Activated naive CD8-positive, alpha-beta T cell treated with anti-CD3 and anti-CD28 coated beads, Interleukin-2, amount 10 ng/mL, durations not matched to agents 7 days and 5 days (primary cell): ENCODE measurements at regions not wholly inside any gene's neighbourhood (a gene's known extent, or its start where the extent isn't known, plus 50 kb on each side); places are given as distances from the start of the nearest gene placed in this dataset.
"Not testable (repeated sequence)": the region's sequence is repeated elsewhere in the genome, so short reads cannot be mapped to it uniquely, and the experiment has no call there.

ENCODE experiments used
- ATAC-seq: fragments of 150-1000 bp; cut with Tn5 transposase; one replicate; pipeline ENCODE4 v1.10.0; 2021; ENCODE audit warnings: low read depth, moderate library complexity
- POLR2A ChIA-PET: fragments of 350-600 bp; sonication (Branson Sonifier 250); formaldehyde crosslinking; loops from one replicate; lab custom pipeline; 2021; ENCODE audit warnings: antibody characterized with exemption; lab: Charles Lee
- DNase-seq: peaks from one replicate; pipeline ENCODE4 v3.0.0; 2021
- H3K27ac Mint-ChIP-seq: one replicate; pipeline ENCODE4 v1.8.0; 2022; ENCODE audit warnings: mild to moderate bottlenecking, mixed read lengths
- H3K27me3 Mint-ChIP-seq: one replicate; pipeline ENCODE4 v1.8.0; 2022; ENCODE audit warnings: mild to moderate bottlenecking, moderate library complexity, mixed read lengths
- H3K36me3 Mint-ChIP-seq: one replicate; pipeline ENCODE4 v1.8.0; 2021; ENCODE audit warnings: mild to moderate bottlenecking, mixed read lengths
- H3K4me1 Mint-ChIP-seq: one replicate; pipeline ENCODE4 v1.8.0; 2021; ENCODE audit warnings: mixed read lengths
- H3K4me3 Mint-ChIP-seq: one replicate; pipeline ENCODE4 v1.8.0; 2022; ENCODE audit warnings: mild to moderate bottlenecking, moderate library complexity, mixed read lengths
- H3K9me3 Mint-ChIP-seq: one replicate; pipeline ENCODE4 v1.8.0; 2021; ENCODE audit warnings: mixed read lengths

- DNase-seq, result no peak
- no peak overlapping the region for H3K27ac Mint-ChIP-seq
- POLR2A ChIA-PET, result no interaction called here
- peaks cover 14% of the 10 kb centered on the region for H3K27me3 Mint-ChIP-seq
- no peaks in the 10 kb centered on the region for H3K9me3 Mint-ChIP-seq
- H3K36me3 Mint-ChIP-seq, result no peaks in the 10 kb centered on the region
- peaks cover 2% of the 10 kb centered on the region for H3K4me1 Mint-ChIP-seq
- H3K4me3 Mint-ChIP-seq, result no peak overlapping the region
- no peak for ATAC-seq
Observed at GRCh38 chr22:48628891-48629543, 1198.7 kb downstream of the BRD1 start.

DNA sequence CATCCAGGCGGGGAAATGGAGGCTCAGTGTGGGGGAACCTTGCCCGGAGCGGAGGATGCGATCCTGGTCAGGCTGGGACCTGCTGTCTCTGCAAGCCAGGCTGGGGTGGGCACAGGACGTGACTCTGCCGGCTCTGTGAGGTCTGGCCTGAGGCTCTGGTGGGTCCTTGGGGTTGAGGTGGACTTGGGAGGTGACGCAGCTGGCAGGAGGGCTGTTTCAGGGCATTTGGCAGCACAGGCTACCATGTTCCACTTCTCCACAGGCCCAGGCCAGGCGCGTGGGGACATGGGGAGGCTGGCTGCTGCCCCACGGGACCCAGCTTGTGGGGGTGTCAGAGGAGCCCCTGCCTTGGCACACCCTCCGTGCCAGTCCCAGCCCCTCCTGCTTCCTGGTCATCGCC, 1199.7 kb downstream of the BRD1 start:
- Mint-ChIP-seq H3K27ac (no peak overlapping the region), H3K27me3 (peaks cover 14% of the 10 kb centered on the region), H3K9me3 (no peaks in the 10 kb centered on the region), H3K4me1 (peaks cover 2% of the 10 kb centered on the region), H3K36me3 (no peaks in the 10 kb centered on the region), H3K4me3 (no peak overlapping the region)
- DNase-seq (no peak), ATAC-seq (no peak)
- POLR2A ChIA-PET, result no interaction called here

DNA sequence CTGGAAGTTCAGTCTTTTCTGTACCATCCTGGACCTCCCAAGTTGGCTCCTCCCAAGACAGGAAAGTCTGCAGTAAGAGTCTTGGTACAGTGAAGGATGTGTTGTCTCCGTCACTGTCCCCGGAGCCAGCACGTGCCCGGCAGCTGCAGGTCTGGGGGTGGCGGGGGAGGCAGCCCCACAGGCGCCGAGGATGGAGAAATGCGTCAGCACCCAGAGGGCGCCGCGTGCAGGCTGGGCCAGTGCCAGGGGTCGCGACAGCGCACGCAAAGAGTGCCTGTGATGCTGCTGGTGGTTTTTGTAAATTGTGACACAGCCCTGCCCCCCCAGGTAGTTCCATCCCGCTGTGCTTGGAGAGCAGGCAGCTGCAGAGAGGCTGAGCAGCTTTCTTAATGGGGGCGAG, 1200.5 kb downstream of the BRD1 start:
- Mint-ChIP-seq H3K4me3 (no peak overlapping the region), H3K27me3 (peaks cover 14% of the 10 kb centered on the region), H3K4me1 (peaks cover 2% of the 10 kb centered on the region), H3K9me3 (no peaks in the 10 kb centered on the region), H3K36me3 (no peaks in the 10 kb centered on the region), H3K27ac (no peak overlapping the region)
- POLR2A ChIA-PET, result no interaction called here
- DNase-seq (no peak), ATAC-seq (no peak)

GRCh38 chr22:48624401-48624800, 1203.3 kb downstream of the BRD1 start:
- peaks cover 14% of the 10 kb centered on the region for H3K27me3 Mint-ChIP-seq
- peaks cover 2% of the 10 kb centered on the region for H3K4me1 Mint-ChIP-seq
- POLR2A ChIA-PET, result no interaction called here

GRCh38 chr22:48622891-48623545, 1204.7 kb downstream of the BRD1 start:
- Mint-ChIP-seq H3K27ac (no peak overlapping the region), H3K27me3 (peaks cover 14% of the 10 kb centered on the region), H3K4me1 (peaks cover 2% of the 10 kb centered on the region), H3K36me3 (no peaks in the 10 kb centered on the region), H3K9me3 (no peaks in the 10 kb centered on the region), H3K4me3 (no peak overlapping the region)
- DNase-seq, result no peak
- ATAC-seq, result no peak
- POLR2A ChIA-PET, result no interaction called here

More at GRCh38 chr22:48624401-48624800, 1203.3 kb downstream of the BRD1 start:
- H3K27ac Mint-ChIP-seq, result no peak overlapping the region
- ATAC-seq, result no peak
- no peaks in the 10 kb centered on the region for H3K9me3 Mint-ChIP-seq
- no peak overlapping the region for H3K4me3 Mint-ChIP-seq
- no peaks in the 10 kb centered on the region for H3K36me3 Mint-ChIP-seq
- no peak for DNase-seq

DNA sequence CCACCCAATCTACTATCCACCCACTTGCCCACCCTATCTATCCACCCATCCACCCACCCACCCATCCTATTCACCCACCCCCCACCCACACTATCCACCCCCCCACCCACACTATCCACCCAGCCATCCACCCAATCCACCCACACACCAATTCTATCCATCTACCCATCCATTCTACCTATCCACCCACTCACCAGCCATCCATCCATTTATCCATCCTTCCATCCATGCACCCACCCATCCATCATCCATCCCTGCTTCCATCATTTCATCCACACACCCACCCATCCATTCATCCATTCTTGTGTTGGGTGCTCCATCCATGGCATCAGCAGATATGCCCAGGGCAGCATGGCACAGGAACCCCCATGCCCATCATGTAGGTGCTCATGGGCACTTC, 1206.6 kb downstream of the BRD1 start:
- no peaks in the 10 kb centered on the region for H3K9me3 Mint-ChIP-seq
- POLR2A ChIA-PET, result no interaction called here
- H3K27me3 Mint-ChIP-seq, result peaks cover 5% of the 10 kb centered on the region
- ATAC-seq (no peak), DNase-seq (no peak)
- H3K4me3 Mint-ChIP-seq, result no peak overlapping the region
- no peaks in the 10 kb centered on the region for H3K36me3 Mint-ChIP-seq
- H3K4me1 Mint-ChIP-seq, result no peaks in the 10 kb centered on the region
- no peak overlapping the region for H3K27ac Mint-ChIP-seq

DNA sequence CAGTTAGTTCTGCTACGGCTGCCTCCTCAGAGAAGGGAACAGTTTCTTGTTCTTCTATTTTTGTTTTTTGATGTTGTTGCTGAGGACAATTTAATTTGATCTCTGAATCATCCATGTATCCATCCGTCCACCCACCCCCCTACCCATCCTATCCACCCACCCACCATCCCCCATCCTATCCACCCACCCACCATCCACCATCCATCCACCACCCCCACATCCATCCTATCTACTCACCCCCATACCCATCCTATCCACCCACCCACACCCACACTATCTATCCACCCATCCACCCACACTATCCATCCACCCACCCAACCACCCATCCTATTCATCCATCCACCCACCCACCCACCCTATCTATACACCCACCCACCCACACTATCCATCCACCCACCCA, 1207.2 kb downstream of the BRD1 start:
- H3K9me3 Mint-ChIP-seq, ATAC-seq, H3K27me3 Mint-ChIP-seq, H3K27ac Mint-ChIP-seq, POLR2A ChIA-PET, DNase-seq, H3K4me1 Mint-ChIP-seq, H3K36me3 Mint-ChIP-seq, H3K4me3 Mint-ChIP-seq: not testable (repeated sequence)

DNA sequence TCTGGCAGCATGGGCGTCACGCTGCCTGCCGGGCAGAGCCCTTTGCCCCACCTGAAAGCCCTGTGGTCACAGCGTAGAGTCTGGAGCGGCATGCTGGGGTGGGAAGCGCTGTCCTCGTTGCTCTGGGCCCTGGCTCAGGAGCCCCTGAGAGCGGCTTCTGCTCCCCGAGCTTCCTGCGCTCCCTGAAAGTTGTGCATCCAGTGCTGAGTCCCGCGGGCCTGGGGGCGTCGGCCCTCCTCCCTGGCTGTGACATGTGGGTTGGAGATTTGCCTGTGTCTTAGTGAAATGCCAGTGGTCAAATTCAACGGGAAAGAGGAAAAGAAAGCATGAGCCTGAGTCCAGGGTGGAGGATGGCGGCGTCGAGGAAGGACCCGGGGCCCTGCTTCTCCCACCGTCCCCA, 1208.0 kb downstream of the BRD1 start:
- ATAC-seq (no peak), DNase-seq (no peak)
- Mint-ChIP-seq H3K27me3 (no peaks in the 10 kb centered on the region), H3K36me3 (no peaks in the 10 kb centered on the region), H3K4me3 (no peak overlapping the region), H3K4me1 (no peaks in the 10 kb centered on the region), H3K27ac (no peak overlapping the region), H3K9me3 (no peaks in the 10 kb centered on the region)
- POLR2A ChIA-PET, result no interaction called here

DNA sequence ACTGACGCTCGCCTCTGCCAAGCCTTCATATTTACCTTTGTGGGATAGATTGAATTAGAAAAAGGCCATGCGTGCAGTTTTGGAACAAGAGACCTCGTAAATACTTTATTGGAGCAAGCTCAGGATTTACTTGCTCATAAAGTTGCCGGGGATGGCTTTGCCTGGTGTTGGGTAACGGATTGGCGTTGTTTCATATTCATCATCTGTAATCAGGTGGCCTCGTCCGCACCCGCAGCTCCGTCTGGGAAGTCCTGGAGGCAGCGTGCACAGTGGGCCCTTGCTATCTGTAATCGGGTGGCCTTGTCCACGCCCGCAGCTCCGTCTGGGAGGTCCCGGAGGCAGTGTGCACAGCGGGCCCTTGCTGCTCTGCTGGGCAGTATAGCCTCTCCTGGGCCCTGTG, 1209.3 kb downstream of the BRD1 start:
- H3K4me1 Mint-ChIP-seq, result no peaks in the 10 kb centered on the region
- H3K4me3 Mint-ChIP-seq, result no peak overlapping the region

GRCh38 chr22:48616656-48617055, 1211.0 kb downstream of the BRD1 start:
- Mint-ChIP-seq H3K4me3 (no peak overlapping the region), H3K4me1 (no peaks in the 10 kb centered on the region), H3K27me3 (no peaks in the 10 kb centered on the region), H3K36me3 (no peaks in the 10 kb centered on the region), H3K27ac (no peak overlapping the region), H3K9me3 (no peaks in the 10 kb centered on the region)
- ATAC-seq, result no peak
- DNase-seq, result no peak
- POLR2A ChIA-PET, result no interaction called here

More for the DNA sequence above, 1209.3 kb downstream of the BRD1 start:
- H3K27me3 Mint-ChIP-seq, result no peaks in the 10 kb centered on the region
- DNase-seq (no peak), ATAC-seq (no peak)
- POLR2A ChIA-PET, result no interaction called here
- no peaks in the 10 kb centered on the region for H3K9me3 Mint-ChIP-seq
- no peaks in the 10 kb centered on the region for H3K36me3 Mint-ChIP-seq
- no peak overlapping the region for H3K27ac Mint-ChIP-seq

- no peak overlapping the region for H3K4me3 Mint-ChIP-seq
- H3K4me1 Mint-ChIP-seq, result no peaks in the 10 kb centered on the region
- POLR2A ChIA-PET, result no interaction called here
- no peak overlapping the region for H3K27ac Mint-ChIP-seq
- H3K9me3 Mint-ChIP-seq, result no peaks in the 10 kb centered on the region
- ATAC-seq, result no peak
- DNase-seq, result no peak
- H3K36me3 Mint-ChIP-seq, result no peaks in the 10 kb centered on the region
- no peaks in the 10 kb centered on the region for H3K27me3 Mint-ChIP-seq
Observed at GRCh38 chr22:48615171-48616008, 1212.3 kb downstream of the BRD1 start.

DNA sequence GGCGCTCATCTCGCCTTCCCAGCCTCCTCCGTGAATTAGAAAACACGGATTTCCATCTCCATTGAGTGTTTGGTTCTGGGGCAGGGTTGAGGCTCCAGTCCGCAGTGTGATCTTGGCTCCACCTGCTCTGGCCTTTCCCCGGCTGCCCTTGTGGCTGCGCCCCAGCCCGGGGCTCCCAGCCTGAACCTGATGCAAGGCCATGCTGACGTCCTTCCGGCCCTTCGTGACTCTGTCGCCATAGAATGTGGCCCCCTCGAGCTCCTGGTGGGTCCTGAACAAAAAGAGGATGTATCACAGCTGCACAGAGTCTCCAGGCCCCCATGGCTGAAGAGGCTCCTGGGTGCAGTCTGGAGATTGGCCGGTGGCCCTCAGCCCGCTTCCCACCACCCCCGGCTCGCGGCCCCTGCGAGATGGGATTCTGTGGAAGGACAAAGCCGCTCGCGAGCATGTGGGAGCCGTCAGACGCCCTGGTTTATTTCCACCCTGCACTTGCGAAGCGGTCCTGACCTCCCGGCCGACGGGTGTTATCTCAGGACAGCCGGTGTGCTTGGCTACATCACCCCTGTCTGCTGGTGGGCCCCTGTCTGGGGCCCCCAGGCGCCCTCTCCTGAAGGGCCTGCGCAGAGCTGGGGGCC, 1214.0 kb downstream of the BRD1 start:
- DNase-seq, result no peak
- Mint-ChIP-seq H3K27ac (no peak overlapping the region), H3K4me3 (no peak overlapping the region), H3K27me3 (no peaks in the 10 kb centered on the region), H3K36me3 (no peaks in the 10 kb centered on the region), H3K4me1 (no peaks in the 10 kb centered on the region), H3K9me3 (no peaks in the 10 kb centered on the region)
- no peak for ATAC-seq
- POLR2A ChIA-PET, result no interaction called here

- no peaks in the 10 kb centered on the region for H3K27me3 Mint-ChIP-seq
- peaks cover 2% of the 10 kb centered on the region for H3K9me3 Mint-ChIP-seq
- no peak overlapping the region for H3K4me3 Mint-ChIP-seq
- no peak for ATAC-seq
- no peaks in the 10 kb centered on the region for H3K4me1 Mint-ChIP-seq
- no peaks in the 10 kb centered on the region for H3K36me3 Mint-ChIP-seq
- POLR2A ChIA-PET, result no interaction called here
- no peak overlapping the region for H3K27ac Mint-ChIP-seq
- no peak for DNase-seq
Observed at GRCh38 chr22:48612077-48612995, 1215.3 kb downstream of the BRD1 start.
